HepG2 (cell line): ENCODE measurements at regions not wholly inside any gene's neighbourhood (a gene's known extent, or its start where the extent isn't known, plus 50 kb on each side); places are given as distances from the start of the nearest gene placed in this dataset.

Experiments
- ATAC-seq: fragments of 200-7000 bp; cut with Tn5 transposase; 3 replicates; pipeline ENCODE4 v1.9.1; 2020; ENCODE audit warnings: mild to moderate bottlenecking, moderate library complexity
- BruUV-seq: library from RNA; stranded (reverse); fragments of 400-500 nt; replicated peaks from 2 replicates; lab custom pipeline; 2021; lab: Mats Ljungman, UMichigan
- CTCF ChIA-PET: fragments of 300-600 bp; formaldehyde crosslinking; extraction: SDS; loops from one replicate; lab custom pipeline; 2021; ENCODE audit warnings: low total read pairs, inconsistent platforms, low intra/inter-chr PET ratio; lab: Yijun Ruan, JAX
- POLR2A ChIA-PET: fragments of 350-600 bp; sonication (Branson Sonifier 250); formaldehyde crosslinking; loops from one replicate; lab custom pipeline; 2020; ENCODE audit warnings: antibody characterized with exemption, inconsistent platforms; lab: Yijun Ruan, JAX
- DNase-seq: peaks from one replicate; pipeline ENCODE4 v3.0.0-alpha.2; 2015; ENCODE audit warnings: low spot score
- FAIRE-seq: peaks from 3 replicates; lab custom pipeline; 2011; peaks lifted over from hg19 to GRCh38; lab: Jason Lieb, UNC
- H2AFZ ChIP-seq: one replicate; pipeline ENCODE4 v1.6.1; 2011; ENCODE audit warnings: low read length, inconsistent platforms
- H3K27ac ChIP-seq: fragments of 300-600 bp; 3 replicates; pipeline ENCODE4 v1.8.0; 2011; ENCODE audit warnings: mixed run types, mild to moderate bottlenecking, mixed read lengths, low read length, inconsistent platforms; ENCODE audit not compliant: insufficient read depth; ENCODE audit errors: extremely low read length
- H3K27me3 ChIP-seq, 2 experiments: fragments of 200-600 bp in 1 of 2; 2 replicates in 1 of 2; 3 replicates in 1 of 2; pipeline versions ENCODE4 v1.6.0 to v1.8.0; 2011; ENCODE audit warnings: low read length in 2 of 2, mild to moderate bottlenecking in 2 of 2, moderate library complexity in 2 of 2, inconsistent platforms in 1 of 2; ENCODE audit not compliant: insufficient read depth in 2 of 2, control insufficient read depth in 1 of 2
- H3K36me3 ChIP-seq, 2 experiments: fragments of 200-600 bp in 1 of 2; replicated peaks in 1 of 2; 2 replicates in 1 of 2; 3 replicates in 1 of 2; pipeline versions ENCODE4 v1.5.1 to v1.8.0; 2011; ENCODE audit warnings: low read length in 2 of 2, inconsistent platforms in 1 of 2; ENCODE audit not compliant: insufficient read depth in 2 of 2, control insufficient read depth in 1 of 2
- H3K4me1 ChIP-seq: 2 replicates; pipeline ENCODE4 v1.5.1; 2012; ENCODE audit warnings: low read length, inconsistent platforms; ENCODE audit not compliant: insufficient read depth
- H3K4me2 ChIP-seq: 2 replicates; pipeline ENCODE4 v1.6.0; 2011; ENCODE audit warnings: low read depth, low read length, inconsistent platforms
- H3K4me3 ChIP-seq, 3 experiments: fragments of 200-600 bp in 1 of 3; sonication (generic), shearing (Covaris generic) in 1 of 3; replicated peaks in 1 of 3; 2 replicates each; pipeline ENCODE4 v1.5.1; 2011 to 2016; ENCODE audit warnings: low read length in 3 of 3, inconsistent platforms in 2 of 3, low read depth in 2 of 3, mild to moderate bottlenecking in 2 of 3, control low read depth in 1 of 3, mixed read lengths in 1 of 3; ENCODE audit not compliant: insufficient read depth in 1 of 3
- H3K79me2 ChIP-seq: one replicate; pipeline ENCODE4 v1.6.1; 2011; ENCODE audit warnings: low read length, inconsistent platforms; ENCODE audit not compliant: insufficient read depth
- H3K9ac ChIP-seq: 2 replicates; pipeline ENCODE4 v1.6.0; 2011; ENCODE audit warnings: mild to moderate bottlenecking, low read depth, low read length, inconsistent platforms; ENCODE audit not compliant: insufficient read depth
- H3K9me3 ChIP-seq: 2 replicates; pipeline ENCODE4 v1.5.1; 2012; ENCODE audit warnings: mild to moderate bottlenecking, low read length
- H4K20me1 ChIP-seq: 2 replicates; pipeline ENCODE4 v1.6.0; 2011; ENCODE audit warnings: inconsistent platforms, mild to moderate bottlenecking, low read length, moderate library complexity; ENCODE audit not compliant: insufficient read depth
- ARNT2 ChIP-seq: sonication (generic); formaldehyde crosslinking; IDR thresholded peaks from 2 replicates; pipeline ENCODE4 v1.8.0; 2022; ENCODE audit warnings: mild to moderate bottlenecking, low read depth, missing genetic modification reagents, moderate library complexity
- ATF2 ChIP-seq: sonication (generic); formaldehyde crosslinking; IDR thresholded peaks from 2 replicates; pipeline ENCODE4 v1.4.0; 2020; ENCODE audit warnings: missing genetic modification reagents
- HES4 ChIP-seq: sonication (generic); formaldehyde crosslinking; IDR thresholded peaks from 2 replicates; pipeline ENCODE4 v1.9.0; 2021; ENCODE audit warnings: mild to moderate bottlenecking, missing genetic modification reagents, borderline replicate concordance
- HMGA1 ChIP-seq: sonication (generic); formaldehyde crosslinking; conservative IDR thresholded peaks from 2 replicates; pipeline ENCODE4 v1.4.0; 2020; ENCODE audit warnings: missing genetic modification reagents
- PHF5A ChIP-seq: IDR thresholded peaks from one replicate; pipeline ENCODE4 v1.6.1; 2018; ENCODE audit warnings: low read depth, missing genetic modification reagents; ENCODE audit not compliant: unreplicated experiment
- ZNF234 ChIP-seq: sonication (generic); formaldehyde crosslinking; conservative IDR thresholded peaks from 2 replicates; pipeline ENCODE4 v1.5.1; 2020; ENCODE audit warnings: mild to moderate bottlenecking, missing genetic modification reagents
- ZNF282 ChIP-seq: fragments of 450-650 bp; IDR thresholded peaks from 2 replicates; pipeline ENCODE4 v1.6.1; 2018; ENCODE audit not compliant: partially characterized antibody
- ZNF331 ChIP-seq: sonication (generic); formaldehyde crosslinking; IDR thresholded peaks from 2 replicates; pipeline ENCODE4 v1.4.0; 2020; ENCODE audit warnings: missing genetic modification reagents
- ZNF557 ChIP-seq: sonication (generic); formaldehyde crosslinking; IDR thresholded peaks from 2 replicates; pipeline ENCODE4 v1.4.0; 2020; ENCODE audit warnings: missing genetic modification reagents
- WGBS: methylation state at CpG from one replicate; pipeline ENCODE4 v1.1.6; 2017; ENCODE audit warnings: low lambda C conversion rate; 5-methylcytosine and 5-hydroxymethylcytosine counted together
- in situ Hi-C: cut with HindIII; loops from 2 replicates; pipeline ENCODE4 v1.10.0; 2017; ENCODE audit warnings: low pct_unique_long_range_greater_than_20kb; ENCODE audit not compliant: extremely low pct_ligation_motif_present
- intact Hi-C: fragments of 100-400 bp; cut with micrococcal nuclease; formaldehyde crosslinking; loops from one replicate; pipeline ENCODE4 v1.10.0; 2022; ENCODE audit not compliant: unreplicated experiment
- TF ChIP-seq, protein P1 (sequence below): sonication (generic); formaldehyde crosslinking; IDR thresholded peaks from 2 replicates; pipeline ENCODE4 v1.4.0; 2020; ENCODE audit warnings: missing genetic modification reagents, mild to moderate bottlenecking, borderline replicate concordance
- TF ChIP-seq, protein P2 (sequence below): IDR thresholded peaks from 2 replicates; pipeline ENCODE4 v1.6.1; 2016; ENCODE audit warnings: missing compliant biosample characterization, missing genetic modification reagents, borderline replicate concordance
- TF ChIP-seq, protein P3 (sequence below): sonication (generic); formaldehyde crosslinking; IDR thresholded peaks from 2 replicates; pipeline ENCODE4 v1.8.1; 2023; ENCODE audit warnings: mild to moderate bottlenecking, moderate library complexity, missing genetic modification reagents
- TF ChIP-seq, protein P4 (sequence below): sonication (generic); formaldehyde crosslinking; IDR thresholded peaks from 2 replicates; pipeline ENCODE4 v1.8.0; 2022; ENCODE audit warnings: low read depth, missing genetic modification reagents

- no peak overlapping the region for H3K4me3 ChIP-seq
- H2AFZ ChIP-seq: no peak overlapping the region
- H3K4me2 ChIP-seq: no peak overlapping the region
- FAIRE-seq: no peak
- DNase-seq: no peak
- intact Hi-C loops (no loop called here), in situ Hi-C loops (no loop called here)
- H3K4me1 ChIP-seq: no peaks in the 10 kb centered on the region
- ATAC-seq: no peak
- ChIA-PET CTCF (no interaction called here), POLR2A (no interaction called here)
- no peaks in the 10 kb centered on the region for H3K36me3 ChIP-seq
- no peaks in the 10 kb centered on the region for H4K20me1 ChIP-seq
- H3K27ac ChIP-seq: no peak overlapping the region
- BruUV-seq: no TSS peak
- H3K9ac ChIP-seq: no peak overlapping the region
- peaks cover 1 to 4% of the 10 kb centered on the region in 2 experiments; a peak in 3 of 5 replicates for H3K27me3 ChIP-seq
- TF ChIP-seq HMGA1 (CRISPR knock-in tag): no peak
- TF ChIP-seq, protein P1, sequence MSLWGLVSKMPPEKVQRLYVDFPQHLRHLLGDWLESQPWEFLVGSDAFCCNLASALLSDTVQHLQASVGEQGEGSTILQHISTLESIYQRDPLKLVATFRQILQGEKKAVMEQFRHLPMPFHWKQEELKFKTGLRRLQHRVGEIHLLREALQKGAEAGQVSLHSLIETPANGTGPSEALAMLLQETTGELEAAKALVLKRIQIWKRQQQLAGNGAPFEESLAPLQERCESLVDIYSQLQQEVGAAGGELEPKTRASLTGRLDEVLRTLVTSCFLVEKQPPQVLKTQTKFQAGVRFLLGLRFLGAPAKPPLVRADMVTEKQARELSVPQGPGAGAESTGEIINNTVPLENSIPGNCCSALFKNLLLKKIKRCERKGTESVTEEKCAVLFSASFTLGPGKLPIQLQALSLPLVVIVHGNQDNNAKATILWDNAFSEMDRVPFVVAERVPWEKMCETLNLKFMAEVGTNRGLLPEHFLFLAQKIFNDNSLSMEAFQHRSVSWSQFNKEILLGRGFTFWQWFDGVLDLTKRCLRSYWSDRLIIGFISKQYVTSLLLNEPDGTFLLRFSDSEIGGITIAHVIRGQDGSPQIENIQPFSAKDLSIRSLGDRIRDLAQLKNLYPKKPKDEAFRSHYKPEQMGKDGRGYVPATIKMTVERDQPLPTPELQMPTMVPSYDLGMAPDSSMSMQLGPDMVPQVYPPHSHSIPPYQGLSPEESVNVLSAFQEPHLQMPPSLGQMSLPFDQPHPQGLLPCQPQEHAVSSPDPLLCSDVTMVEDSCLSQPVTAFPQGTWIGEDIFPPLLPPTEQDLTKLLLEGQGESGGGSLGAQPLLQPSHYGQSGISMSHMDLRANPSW (CRISPR knock-in tag): no peak
- TF ChIP-seq, protein P2, sequence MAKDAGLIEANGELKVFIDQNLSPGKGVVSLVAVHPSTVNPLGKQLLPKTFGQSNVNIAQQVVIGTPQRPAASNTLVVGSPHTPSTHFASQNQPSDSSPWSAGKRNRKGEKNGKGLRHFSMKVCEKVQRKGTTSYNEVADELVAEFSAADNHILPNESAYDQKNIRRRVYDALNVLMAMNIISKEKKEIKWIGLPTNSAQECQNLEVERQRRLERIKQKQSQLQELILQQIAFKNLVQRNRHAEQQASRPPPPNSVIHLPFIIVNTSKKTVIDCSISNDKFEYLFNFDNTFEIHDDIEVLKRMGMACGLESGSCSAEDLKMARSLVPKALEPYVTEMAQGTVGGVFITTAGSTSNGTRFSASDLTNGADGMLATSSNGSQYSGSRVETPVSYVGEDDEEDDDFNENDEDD: no peak
- no peak for TF ChIP-seq ARNT2 (CRISPR knock-in tag)
- TF ChIP-seq ATF2 (CRISPR knock-in tag): no peak
- no peak for TF ChIP-seq HES4
- TF ChIP-seq ZNF234 (CRISPR knock-in tag): no peak
- TF ChIP-seq ZNF557 (CRISPR knock-in tag): no peak
- TF ChIP-seq ZNF282: no peak
- no peak for TF ChIP-seq PHF5A (CRISPR knock-in tag)
- TF ChIP-seq, protein P3, sequence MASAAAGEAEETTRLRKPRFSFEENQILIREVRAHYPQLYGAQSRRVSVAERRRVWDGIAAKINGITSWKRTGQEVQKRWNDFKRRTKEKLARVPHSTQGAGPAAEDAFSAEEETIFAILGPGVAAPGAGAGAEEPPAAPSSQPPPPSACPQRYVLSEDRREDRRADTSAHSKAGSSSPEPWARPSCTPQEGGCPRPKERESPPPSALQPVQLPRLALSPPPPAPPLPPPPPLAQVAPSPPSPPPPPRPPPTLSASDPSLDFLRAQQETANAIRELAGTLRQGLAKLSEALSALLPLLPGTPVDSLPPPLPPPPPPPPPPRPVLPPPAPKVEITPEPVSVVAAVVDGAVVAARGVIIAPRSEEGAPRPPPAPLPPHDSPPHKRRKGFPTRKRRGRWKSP: no peak
- TF ChIP-seq, protein P4, sequence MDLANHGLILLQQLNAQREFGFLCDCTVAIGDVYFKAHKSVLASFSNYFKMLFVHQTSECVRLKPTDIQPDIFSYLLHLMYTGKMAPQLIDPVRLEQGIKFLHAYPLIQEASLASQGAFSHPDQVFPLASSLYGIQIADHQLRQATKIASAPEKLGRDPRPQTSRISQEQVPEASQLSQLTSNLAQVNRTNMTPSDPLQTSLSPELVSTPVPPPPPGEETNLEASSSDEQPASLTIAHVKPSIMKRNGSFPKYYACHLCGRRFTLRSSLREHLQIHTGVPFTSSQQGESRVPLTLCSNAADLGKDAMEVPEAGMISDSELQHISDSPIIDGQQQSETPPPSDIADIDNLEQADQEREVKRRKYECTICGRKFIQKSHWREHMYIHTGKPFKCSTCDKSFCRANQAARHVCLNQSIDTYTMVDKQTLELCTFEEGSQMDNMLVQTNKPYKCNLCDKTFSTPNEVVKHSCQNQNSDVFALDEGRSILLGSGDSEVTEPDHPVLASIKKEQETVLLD: no peak
- TF ChIP-seq ZNF331: no peak
- 32% methylated on average over 3 of the region's 3 CpGs for WGBS
- H3K9me3 ChIP-seq: no peaks in the 10 kb centered on the region
- H3K79me2 ChIP-seq: no peaks in the 10 kb centered on the region
These were observed 377.3 kb downstream of the ICE1 start for GRCh38 chr5:5799826-5800225.
